GM23338 (cell line): ENCODE measurements at regions not wholly inside any gene's neighbourhood (a gene's known extent, or its start where the extent isn't known, plus 50 kb on each side); places are given as distances from the start of the nearest gene placed in this dataset.

Source experiments
- CTCF ChIP-seq, 2 experiments: fragments of 200-600 bp in 1 of 2; sonication (generic) in 1 of 2; conservative IDR thresholded peaks; 2 replicates each; pipeline versions ENCODE4 v1.5.1 to v1.6.1; 2016 to 2017; ENCODE audit warnings: antibody characterized with exemption in 2 of 2, low read depth in 2 of 2, mild to moderate bottlenecking in 2 of 2, moderate library complexity in 1 of 2
- JUNB ChIP-seq: IDR thresholded peaks from one replicate; pipeline ENCODE4 v1.6.1; 2016; ENCODE audit warnings: antibody characterized with exemption; ENCODE audit not compliant: unreplicated experiment

GRCh38 chr2:152254976-152255375 is 79.4 kb upstream of the STAM2 start:
- TF ChIP-seq CTCF (conservative IDR thresholded peaks at IDR 0.05; ENCODE audit: low read depth in 2 of 2) (no peak), JUNB (no peak)
